ENCODE measurements at regions not wholly inside any gene's neighbourhood (a gene's known extent, or its start where the extent isn't known, plus 50 kb on each side); places are given as distances from the start of the nearest gene placed in this dataset. TPM values are rescaled to one million over a fixed set of nuclear protein-coding genes. Genes with fewer than 3 reads are reported as not detected.

DNA sequence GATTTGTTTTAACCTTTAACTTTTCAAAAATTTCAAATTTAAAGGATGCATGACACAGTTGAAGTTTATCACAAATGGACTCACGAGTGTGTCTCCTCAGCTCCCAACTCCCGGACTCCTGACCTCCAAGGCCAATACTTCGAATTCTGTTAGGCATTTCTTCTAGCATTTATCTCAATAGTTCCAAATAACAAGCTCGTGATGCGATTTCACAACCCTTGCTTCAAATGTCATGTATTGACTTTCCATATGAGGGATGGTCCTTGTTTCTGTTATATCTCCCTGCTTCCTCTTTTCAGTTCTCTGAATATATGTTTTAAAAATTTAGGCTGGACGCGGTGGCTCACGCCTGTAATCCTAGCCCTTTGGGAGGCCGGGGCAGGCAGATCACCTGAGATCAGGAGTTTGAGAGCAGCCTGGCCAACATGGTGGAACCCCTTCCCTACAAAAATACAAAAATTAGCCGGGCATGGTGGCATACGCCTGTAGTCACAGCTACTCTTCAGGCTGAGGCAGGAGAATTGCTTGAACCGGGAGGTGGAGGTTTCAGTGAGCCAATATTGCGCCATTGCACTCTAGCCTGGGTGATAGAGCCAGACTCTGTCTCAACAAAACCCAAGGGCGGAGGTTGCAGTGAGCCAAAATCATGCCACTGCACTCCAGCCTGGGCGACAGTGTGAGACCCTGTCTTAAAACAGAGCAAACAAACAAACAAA lies 52.0 kb upstream of the TINAGL1 start:
- Histone ChIP-seq H3K27ac (ENCODE audit: insufficient read depth, low read length) (no peak overlapping the region), H3K4me2 (ENCODE audit: low read depth, low read length) (no peak overlapping the region), H3K9ac (ENCODE audit: low read depth, low read length) (no peak overlapping the region), H3K36me3 (ENCODE audit: control insufficient read depth, insufficient read depth, low read length) (no peaks in the 10 kb centered on the region), H2BK5ac (ENCODE audit: low read depth, low read length, poor library complexity, severe bottlenecking) (no peak overlapping the region), H3K18ac (ENCODE audit: low read depth, low read length) (no peak overlapping the region), H3K14ac (replicated peaks; ENCODE audit: low read depth, low read length) (no peak overlapping the region), H4K20me1 (ENCODE audit: insufficient read depth, low read length) (no peaks in the 10 kb centered on the region), H4K8ac (ENCODE audit: low read depth in 2 of 2, low read length in 2 of 2) (no peak overlapping the region), H3K27me3 (ENCODE audit: control insufficient read depth, insufficient read depth, low read length) (peaks cover 33% of the 10 kb centered on the region), H4K91ac (ENCODE audit: insufficient read depth, low read depth, low read length) (no peak overlapping the region), H4K5ac (ENCODE audit: low read depth, low read length) (no peak overlapping the region), H3K79me1 (ENCODE audit: low read depth in 1 of 2, low read length in 2 of 2) (no peaks in the 10 kb centered on the region), H3K4me3 (ENCODE audit: insufficient read depth, low read depth, low read length) (no peak overlapping the region), H3K4ac (ENCODE audit: low read depth, low read length) (no peak overlapping the region), H3K9me3 (ENCODE audit: control insufficient read depth, insufficient read depth, low read length) (peaks cover 3% of the 10 kb centered on the region; the same call in 1 of the 2 replicates), H2BK120ac (ENCODE audit: low read depth, low read length) (no peak overlapping the region), H2BK15ac (ENCODE audit: low read depth, low read length) (no peak overlapping the region), H2AK5ac (ENCODE audit: low read depth, low read length) (no peak overlapping the region), H3K23ac (ENCODE audit: low read depth, low read length) (no peak overlapping the region), H2AFZ (replicated peaks; ENCODE audit: low read length, poor library complexity) (no peak overlapping the region), H3K4me1 (ENCODE audit: control insufficient read depth, insufficient read depth, low read length) (no peaks in the 10 kb centered on the region), H2AK9ac (replicated peaks; ENCODE audit: low read depth, low read length, poor library complexity) (no peak overlapping the region), H3K56ac (ENCODE audit: extremely low read depth, insufficient read depth, low read length) (no peak overlapping the region), H2BK20ac (ENCODE audit: low read depth, low read length) (no peak overlapping the region), H3K9me1 (ENCODE audit: insufficient read depth, low read length) (no peaks in the 10 kb centered on the region)
- BruUV-seq (replicated peaks), result no TSS peak
- POLR2A ChIA-PET (ENCODE audit: unreplicated experiment), result no interaction called here
- DNase-seq (no peak), ATAC-seq (ENCODE audit: low read depth) (no peak)
- WGBS, 2 experiments (ENCODE audit: extremely low coverage in 2 of 2, insufficient read length in 1 of 2), result no CpG with 5 or more reads among the region's 15 CpGs
- TF ChIP-seq, protein P1, sequence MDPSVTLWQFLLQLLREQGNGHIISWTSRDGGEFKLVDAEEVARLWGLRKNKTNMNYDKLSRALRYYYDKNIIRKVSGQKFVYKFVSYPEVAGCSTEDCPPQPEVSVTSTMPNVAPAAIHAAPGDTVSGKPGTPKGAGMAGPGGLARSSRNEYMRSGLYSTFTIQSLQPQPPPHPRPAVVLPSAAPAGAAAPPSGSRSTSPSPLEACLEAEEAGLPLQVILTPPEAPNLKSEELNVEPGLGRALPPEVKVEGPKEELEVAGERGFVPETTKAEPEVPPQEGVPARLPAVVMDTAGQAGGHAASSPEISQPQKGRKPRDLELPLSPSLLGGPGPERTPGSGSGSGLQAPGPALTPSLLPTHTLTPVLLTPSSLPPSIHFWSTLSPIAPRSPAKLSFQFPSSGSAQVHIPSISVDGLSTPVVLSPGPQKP (IDR thresholded peaks at IDR 0.05; ENCODE audit: borderline replicate concordance, low read depth, low read length), result no peak
- TF ChIP-seq, protein P2, sequence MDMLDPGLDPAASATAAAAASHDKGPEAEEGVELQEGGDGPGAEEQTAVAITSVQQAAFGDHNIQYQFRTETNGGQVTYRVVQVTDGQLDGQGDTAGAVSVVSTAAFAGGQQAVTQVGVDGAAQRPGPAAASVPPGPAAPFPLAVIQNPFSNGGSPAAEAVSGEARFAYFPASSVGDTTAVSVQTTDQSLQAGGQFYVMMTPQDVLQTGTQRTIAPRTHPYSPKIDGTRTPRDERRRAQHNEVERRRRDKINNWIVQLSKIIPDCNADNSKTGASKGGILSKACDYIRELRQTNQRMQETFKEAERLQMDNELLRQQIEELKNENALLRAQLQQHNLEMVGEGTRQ (IDR thresholded peaks at IDR 0.05; ENCODE audit: low read depth, low read length), result no peak
- TF ChIP-seq MXI1 (IDR thresholded peaks at IDR 0.05; ENCODE audit: borderline replicate concordance, low read depth, low read length) (no peak), SMC3 (IDR thresholded peaks at IDR 0.05; ENCODE audit: low read depth, low read length) (no peak), CHD1 (IDR thresholded peaks at IDR 0.05; ENCODE audit: low read depth, low read length) (no peak)
- CTCF ChIA-PET, result no interaction called here
- dilution Hi-C loops (cut with HindIII; ENCODE audit: low sequenced_read_pairs, unreplicated experiment), result no loop called here
- intact Hi-C loops (cut with micrococcal nuclease), result no loop called here
- in situ Hi-C loops (cut with MboI; ENCODE audit: low sequenced_read_pairs), result no loop called here

Small RNA genes lying in the stretch of these regions (microRNA-seq; reads per million reads assigned to microRNA genes)
- gene RF00019 (ENCODE audit: insufficient read depth, insufficient read length) (not detected), gene RNU6-40P (ENCODE audit: insufficient read depth, insufficient read length) (3.1 reads per million)

Small RNA genes lying in the stretch of these regions (small RNA-seq; reads per million reads assigned to genes)
- gene RF00019 (0 reads per million in 5 experiments), gene RNU6-40P (0.35 to 244 (median 2.9) reads per million in 5 experiments)
